Upper lobe of left lung (tissue), 6 donors: ENCODE measurements at regions not wholly inside any gene's neighbourhood (a gene's known extent, or its start where the extent isn't known, plus 50 kb on each side); places are given as distances from the start of the nearest gene placed in this dataset.
A peak's percentile ranks its signal among the peaks of the same experiment; 100 is the strongest.

ENCODE experiments used
- ATAC-seq, 2 donors: fragments of 200-7000 bp; cut with Tn5 transposase; one replicate each; pipeline ENCODE4 v1.9.1; 2022; ENCODE audit warnings: mild to moderate bottlenecking in 2 of 2, moderate library complexity in 2 of 2; ENCODE audit not compliant: low FRiP score in 2 of 2
- DNase-seq, 2 donors: peaks; one replicate each; pipeline ENCODE4 v3.0.0-alpha.2; 2019 to 2020
- H3K27ac ChIP-seq, 4 donors: fragments of 200-600 bp; sonication (generic); one replicate each; pipeline ENCODE4 v1.5.1; 2016 to 2019
- H3K27me3 ChIP-seq, 4 donors: fragments of 200-600 bp; sonication (generic); one replicate each; pipeline ENCODE4 v1.5.1; 2017 to 2019
- H3K36me3 ChIP-seq, 4 donors: fragments of 200-600 bp; sonication (generic); one replicate each; pipeline ENCODE4 v1.5.1; 2016 to 2019
- H3K4me1 ChIP-seq, 4 donors: fragments of 200-600 bp; sonication (generic); one replicate each; pipeline ENCODE4 v1.5.1; 2018 to 2019
- H3K4me3 ChIP-seq, 4 donors: fragments of 200-600 bp; sonication (generic); one replicate each; pipeline ENCODE4 v1.5.1; 2017 to 2019; ENCODE audit warnings: mild to moderate bottlenecking in 2 of 4, moderate library complexity in 1 of 4
- H3K9me3 ChIP-seq, 4 donors: fragments of 200-600 bp; sonication (generic); one replicate each; pipeline ENCODE4 v1.5.1; 2018 to 2019
- EP300 ChIP-seq, 4 donors: sonication (generic); formaldehyde crosslinking; IDR thresholded peaks; one replicate each; pipeline ENCODE4 v1.5.1; 2017; ENCODE audit warnings: antibody characterized with exemption in 4 of 4, control low read depth in 2 of 4
- POLR2A ChIP-seq, 4 donors: fragments of 450-650 bp; IDR thresholded peaks; one replicate each; pipeline ENCODE4 v1.5.1; 2016 to 2017; ENCODE audit warnings: antibody characterized with exemption in 4 of 4, mild to moderate bottlenecking in 2 of 4
- POLR2AphosphoS5 ChIP-seq, 2 donors: sonication (generic); formaldehyde crosslinking; IDR thresholded peaks; one replicate each; pipeline ENCODE4 v1.5.1; 2017; ENCODE audit warnings: antibody characterized with exemption in 2 of 2
- WGBS, 2 donors: methylation state at CpG; one replicate each; pipeline ENCODE4 v1.1.5; 2017 to 2018; 5-methylcytosine and 5-hydroxymethylcytosine counted together
- TF ChIP-seq, protein P1 (sequence below), 6 experiments: fragments of 450-650 bp in 4 of 6; fragments of 200-600 bp in 2 of 6; sonication (generic) in 2 of 6; IDR thresholded peaks; one replicate each; pipeline ENCODE4 v1.5.1; 2016 to 2019; ENCODE audit warnings: antibody characterized with exemption in 6 of 6
- donor health status: DM: no; HTN: no; CAD: no; lungs with moderate emphysema.
- donor health status: DM: no; HTN: yes; CAD: no; lungs with severe emphysema.

DNA sequence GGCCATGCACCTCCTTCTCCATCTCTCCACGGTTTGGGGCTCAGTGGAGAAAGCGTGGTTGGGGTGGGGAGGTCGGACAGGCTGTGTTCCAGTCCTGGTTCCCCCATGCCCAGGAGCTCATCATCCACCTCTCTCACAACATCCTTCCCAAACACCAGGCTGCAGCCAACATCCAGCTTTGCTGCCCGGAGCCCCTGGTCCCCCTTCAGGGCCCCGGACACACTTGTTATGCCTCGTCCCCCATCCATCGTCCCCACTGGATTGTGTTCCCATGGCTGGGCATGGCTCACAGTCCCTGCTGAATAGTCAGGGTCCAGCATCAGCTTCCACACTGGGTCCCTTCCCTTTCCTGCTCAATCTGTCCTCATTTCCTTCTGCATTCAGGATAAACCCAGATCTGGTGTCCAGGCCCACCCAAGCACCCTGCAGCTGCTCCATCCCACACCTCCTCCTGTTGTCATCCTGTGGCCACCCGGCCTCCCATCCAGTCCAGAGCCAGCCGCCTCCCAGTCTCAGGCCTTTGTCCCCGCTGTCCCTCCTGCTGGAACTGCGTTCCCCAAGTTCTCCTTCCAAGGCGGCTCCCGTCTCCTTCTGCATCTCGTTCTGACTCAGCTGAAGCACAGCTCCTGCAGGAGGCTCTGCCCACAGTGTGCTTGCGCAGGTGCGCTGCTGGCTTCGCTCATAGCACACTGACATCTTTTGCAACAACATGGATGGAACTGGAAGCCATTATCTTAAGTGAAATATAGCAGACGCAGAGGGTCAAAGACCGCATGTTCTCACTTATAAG lies 211.4 kb upstream of the RTL1 start:
- H3K27me3 ChIP-seq = no peaks in the 10 kb centered on the region
- peak in 1 of 2 donors; percentile 11 for DNase-seq
- no peaks in the 10 kb centered on the region for H3K9me3 ChIP-seq
- H3K27ac ChIP-seq = no peak overlapping the region
- no peak for ATAC-seq
- no peaks in the 10 kb centered on the region for H3K4me1 ChIP-seq
- no peak overlapping the region for H3K4me3 ChIP-seq
- WGBS, 2 donors = 88 to 90% methylated on average over 19 of the region's 19 CpGs
- TF ChIP-seq POLR2AphosphoS5 (IDR thresholded peaks at IDR 0.05) = no peak
- TF ChIP-seq, protein P1, sequence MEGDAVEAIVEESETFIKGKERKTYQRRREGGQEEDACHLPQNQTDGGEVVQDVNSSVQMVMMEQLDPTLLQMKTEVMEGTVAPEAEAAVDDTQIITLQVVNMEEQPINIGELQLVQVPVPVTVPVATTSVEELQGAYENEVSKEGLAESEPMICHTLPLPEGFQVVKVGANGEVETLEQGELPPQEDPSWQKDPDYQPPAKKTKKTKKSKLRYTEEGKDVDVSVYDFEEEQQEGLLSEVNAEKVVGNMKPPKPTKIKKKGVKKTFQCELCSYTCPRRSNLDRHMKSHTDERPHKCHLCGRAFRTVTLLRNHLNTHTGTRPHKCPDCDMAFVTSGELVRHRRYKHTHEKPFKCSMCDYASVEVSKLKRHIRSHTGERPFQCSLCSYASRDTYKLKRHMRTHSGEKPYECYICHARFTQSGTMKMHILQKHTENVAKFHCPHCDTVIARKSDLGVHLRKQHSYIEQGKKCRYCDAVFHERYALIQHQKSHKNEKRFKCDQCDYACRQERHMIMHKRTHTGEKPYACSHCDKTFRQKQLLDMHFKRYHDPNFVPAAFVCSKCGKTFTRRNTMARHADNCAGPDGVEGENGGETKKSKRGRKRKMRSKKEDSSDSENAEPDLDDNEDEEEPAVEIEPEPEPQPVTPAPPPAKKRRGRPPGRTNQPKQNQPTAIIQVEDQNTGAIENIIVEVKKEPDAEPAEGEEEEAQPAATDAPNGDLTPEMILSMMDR (IDR thresholded peaks at IDR 0.05) = no peak
- TF ChIP-seq EP300 (IDR thresholded peaks at IDR 0.05) = no peak
- TF ChIP-seq POLR2A (IDR thresholded peaks at IDR 0.05) = no peak
- H3K36me3 ChIP-seq = no peaks in the 10 kb centered on the region

DNA sequence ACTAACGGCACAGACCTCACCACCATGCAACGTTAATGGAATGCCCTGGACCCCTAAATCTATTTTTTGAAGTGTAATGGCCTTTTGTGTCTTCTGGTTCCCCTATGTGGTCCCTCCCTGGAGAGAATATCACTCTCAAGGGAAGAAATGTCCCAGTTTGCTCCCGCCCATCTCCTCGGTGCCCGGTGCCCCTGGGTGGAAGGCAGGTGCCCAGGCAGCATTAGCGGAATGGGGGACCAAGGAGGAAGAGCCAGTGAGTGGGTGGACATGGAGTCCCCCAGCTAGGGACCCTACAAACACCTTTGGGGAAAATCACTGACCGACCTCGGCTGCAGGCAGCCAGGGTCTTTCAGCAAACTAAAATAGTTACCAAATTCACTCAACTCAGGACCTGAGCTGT lies 212.1 kb upstream of the RTL1 start:
- DNase-seq (peak in 1 of 2 donors; percentile 3), ATAC-seq (no peak)
- Histone ChIP-seq H3K27ac (no peak overlapping the region), H3K36me3 (no peaks in the 10 kb centered on the region), H3K4me3 (no peak overlapping the region), H3K27me3 (no peaks in the 10 kb centered on the region), H3K9me3 (no peaks in the 10 kb centered on the region), H3K4me1 (no peaks in the 10 kb centered on the region)
- WGBS, 2 donors = 92 to 94% methylated on average over 8 of the region's 8 CpGs
- TF ChIP-seq POLR2AphosphoS5 (IDR thresholded peaks at IDR 0.05) (no peak), POLR2A (IDR thresholded peaks at IDR 0.05) (no peak), EP300 (IDR thresholded peaks at IDR 0.05) (no peak)
- TF ChIP-seq, protein P1 (IDR thresholded peaks at IDR 0.05) = no peak

DNA sequence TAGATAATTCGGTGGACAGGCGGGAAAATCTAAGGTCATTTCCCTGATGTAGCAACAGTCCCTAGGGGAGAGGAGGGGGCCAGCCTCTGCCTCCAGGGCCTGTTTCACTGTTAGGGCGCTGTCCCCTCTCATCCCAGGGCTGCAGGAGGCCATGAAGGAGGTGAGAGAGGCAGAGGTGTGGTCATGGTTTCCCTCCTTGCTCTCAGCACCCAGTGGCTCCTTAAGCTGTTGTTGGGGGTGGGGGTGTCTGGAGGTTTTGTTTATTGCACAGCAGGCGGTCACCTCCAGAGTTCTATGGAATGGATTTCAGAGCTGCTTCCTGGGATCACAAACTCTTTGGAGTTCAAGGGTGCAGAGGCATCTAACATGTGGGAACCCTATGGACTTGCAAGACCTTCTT lies 212.5 kb upstream of the RTL1 start:
- WGBS, 2 donors = 87 to 92% methylated on average over 3 to 4 of the region's 4 CpGs
- no peaks in the 10 kb centered on the region for H3K4me1 ChIP-seq
- no peak overlapping the region for H3K27ac ChIP-seq
- no peaks in the 10 kb centered on the region for H3K36me3 ChIP-seq
- H3K4me3 ChIP-seq = no peak overlapping the region
- H3K27me3 ChIP-seq = no peaks in the 10 kb centered on the region
- no peaks in the 10 kb centered on the region for H3K9me3 ChIP-seq
- peak in 1 of 2 donors; percentile 1 for DNase-seq
- no peak for ATAC-seq
- TF ChIP-seq, protein P1 (IDR thresholded peaks at IDR 0.05) = no peak
- TF ChIP-seq POLR2A (IDR thresholded peaks at IDR 0.05) = no peak
- TF ChIP-seq EP300 (IDR thresholded peaks at IDR 0.05) = no peak
- TF ChIP-seq POLR2AphosphoS5 (IDR thresholded peaks at IDR 0.05) = no peak

DNA sequence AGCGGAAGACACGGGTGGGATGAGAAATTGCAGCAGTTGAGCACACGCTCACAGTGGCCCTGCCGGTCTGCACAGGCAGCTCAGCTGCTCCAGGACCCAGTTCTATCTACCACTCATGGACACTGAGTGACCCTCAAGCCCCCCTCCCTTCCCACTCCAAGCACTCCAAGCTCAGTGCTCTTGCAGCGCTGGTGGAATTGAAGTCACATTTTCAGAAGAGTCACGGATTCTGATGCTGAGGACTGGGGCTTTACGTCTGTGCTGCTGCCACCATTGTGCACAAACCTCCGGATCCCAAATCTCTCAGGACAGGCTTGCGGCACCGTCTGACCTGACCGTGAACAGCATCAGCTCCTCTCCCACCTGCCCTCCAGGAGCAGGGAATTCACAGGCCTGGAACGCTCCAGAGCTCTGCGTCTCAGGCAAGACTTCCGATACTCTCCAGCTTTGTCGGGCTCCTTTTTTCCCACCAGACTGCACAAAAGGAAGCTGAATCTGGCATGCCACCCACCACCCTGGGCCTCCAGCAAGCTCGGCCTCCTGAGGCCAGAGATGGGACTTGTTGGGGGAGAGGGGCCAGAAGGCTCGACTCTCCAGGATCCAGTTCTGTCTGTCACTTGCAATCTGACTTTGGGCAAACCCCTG lies 213.1 kb upstream of the RTL1 start:
- Histone ChIP-seq H3K4me1 (no peaks in the 10 kb centered on the region), H3K36me3 (no peaks in the 10 kb centered on the region), H3K4me3 (no peak overlapping the region), H3K27ac (no peak overlapping the region), H3K27me3 (no peaks in the 10 kb centered on the region), H3K9me3 (no peaks in the 10 kb centered on the region)
- DNase-seq (peak in 1 of 2 donors; percentile 10), ATAC-seq (no peak)
- WGBS, 2 donors = 80 to 83% methylated on average over 13 to 17 of the region's 17 CpGs
- TF ChIP-seq POLR2A (IDR thresholded peaks at IDR 0.05) (no peak), POLR2AphosphoS5 (IDR thresholded peaks at IDR 0.05) (no peak), EP300 (IDR thresholded peaks at IDR 0.05) (no peak)
- TF ChIP-seq, protein P1 (IDR thresholded peaks at IDR 0.05) = no peak
